ENCODE measurements at regions not wholly inside any gene's neighbourhood (a gene's known extent, or its start where the extent isn't known, plus 50 kb on each side); places are given as distances from the start of the nearest gene placed in this dataset.

DNA sequence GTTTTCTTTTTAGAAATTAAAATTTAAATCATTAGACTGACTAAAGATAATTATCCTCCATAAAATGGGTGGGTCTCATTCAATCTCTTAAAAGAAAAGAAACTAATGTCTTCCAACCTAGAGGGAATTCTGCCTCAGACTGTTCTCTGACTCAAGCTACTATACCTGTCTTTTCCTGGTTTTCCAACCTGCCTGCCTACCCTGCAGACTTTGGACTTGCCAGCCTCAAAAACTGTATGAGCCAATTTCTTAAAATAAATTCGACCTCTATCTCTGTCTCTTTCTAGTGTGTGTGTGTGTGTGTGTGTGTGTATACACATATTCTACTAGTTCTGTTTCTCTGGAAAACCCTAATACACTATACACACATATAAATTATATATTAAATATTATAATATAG is 847.3 kb downstream of the PCDH17 start:
- ChIA-PET CTCF (no interaction called here), POLR2A (ENCODE audit: unreplicated experiment) (no interaction called here)
- Histone ChIP-seq H3K27me3 (ENCODE audit: insufficient read depth, low read depth) (no peaks in the 10 kb centered on the region), H3K4me1 (replicated peaks; ENCODE audit: insufficient read depth) (no peaks in the 10 kb centered on the region), H3K27ac (no peak overlapping the region), H3K4me3 (no peak overlapping the region), H3K9me2 (ENCODE audit: insufficient read depth) (no peaks in the 10 kb centered on the region), H3K36me3 (ENCODE audit: low read depth) (no peaks in the 10 kb centered on the region), H2AFZ (no peak overlapping the region), H4K20me1 (ENCODE audit: insufficient read depth) (no peaks in the 10 kb centered on the region), H3K4me2 (no peak overlapping the region), H3K9me3 (ENCODE audit: insufficient read depth, low read depth) (no peaks in the 10 kb centered on the region), H3K79me2 (ENCODE audit: low read depth) (no peaks in the 10 kb centered on the region), H3F3A (ENCODE audit: insufficient read depth, low read depth) (no peaks in the 10 kb centered on the region)
- DNase-seq = no peak
- no TSS peak for BruUV-seq (replicated peaks)
- TF ChIP-seq EZH2 (IDR thresholded peaks at IDR 0.05; ENCODE audit: low read depth) = no peak
- TF ChIP-seq, protein P1, sequence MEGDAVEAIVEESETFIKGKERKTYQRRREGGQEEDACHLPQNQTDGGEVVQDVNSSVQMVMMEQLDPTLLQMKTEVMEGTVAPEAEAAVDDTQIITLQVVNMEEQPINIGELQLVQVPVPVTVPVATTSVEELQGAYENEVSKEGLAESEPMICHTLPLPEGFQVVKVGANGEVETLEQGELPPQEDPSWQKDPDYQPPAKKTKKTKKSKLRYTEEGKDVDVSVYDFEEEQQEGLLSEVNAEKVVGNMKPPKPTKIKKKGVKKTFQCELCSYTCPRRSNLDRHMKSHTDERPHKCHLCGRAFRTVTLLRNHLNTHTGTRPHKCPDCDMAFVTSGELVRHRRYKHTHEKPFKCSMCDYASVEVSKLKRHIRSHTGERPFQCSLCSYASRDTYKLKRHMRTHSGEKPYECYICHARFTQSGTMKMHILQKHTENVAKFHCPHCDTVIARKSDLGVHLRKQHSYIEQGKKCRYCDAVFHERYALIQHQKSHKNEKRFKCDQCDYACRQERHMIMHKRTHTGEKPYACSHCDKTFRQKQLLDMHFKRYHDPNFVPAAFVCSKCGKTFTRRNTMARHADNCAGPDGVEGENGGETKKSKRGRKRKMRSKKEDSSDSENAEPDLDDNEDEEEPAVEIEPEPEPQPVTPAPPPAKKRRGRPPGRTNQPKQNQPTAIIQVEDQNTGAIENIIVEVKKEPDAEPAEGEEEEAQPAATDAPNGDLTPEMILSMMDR (conservative IDR thresholded peaks at IDR 0.05) = no peak
- intact Hi-C loops (cut with micrococcal nuclease; ENCODE audit: unreplicated experiment) = no loop called here

DNA sequence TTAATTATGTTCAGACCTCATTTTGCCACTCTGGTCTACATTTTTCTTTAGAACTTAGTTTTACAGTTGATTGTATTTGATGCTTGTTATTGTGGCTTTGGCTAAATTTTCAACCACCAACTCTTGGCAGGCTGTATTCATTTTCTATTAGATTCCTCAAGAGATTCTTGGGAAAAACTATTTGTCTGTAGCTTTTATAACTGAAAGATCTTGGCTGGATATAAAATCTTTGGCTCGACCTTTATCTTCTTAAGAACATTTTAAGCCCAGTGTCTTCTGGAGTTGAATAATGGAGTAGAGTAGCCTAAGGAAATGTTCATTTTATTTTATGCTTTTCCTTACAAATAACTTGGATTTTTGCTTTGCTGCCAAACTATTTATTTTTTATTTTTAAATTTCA is 848.5 kb downstream of the PCDH17 start:
- Histone ChIP-seq H3F3A (ENCODE audit: insufficient read depth, low read depth) (no peaks in the 10 kb centered on the region), H3K4me3 (no peak overlapping the region), H3K9me2 (ENCODE audit: insufficient read depth) (no peaks in the 10 kb centered on the region), H3K9me3 (ENCODE audit: insufficient read depth, low read depth) (no peaks in the 10 kb centered on the region), H2AFZ (no peak overlapping the region), H3K36me3 (ENCODE audit: low read depth) (no peaks in the 10 kb centered on the region), H3K79me2 (ENCODE audit: low read depth) (no peaks in the 10 kb centered on the region), H3K27me3 (ENCODE audit: insufficient read depth, low read depth) (no peaks in the 10 kb centered on the region), H3K4me1 (replicated peaks; ENCODE audit: insufficient read depth) (no peaks in the 10 kb centered on the region), H4K20me1 (ENCODE audit: insufficient read depth) (no peaks in the 10 kb centered on the region), H3K27ac (no peak overlapping the region), H3K4me2 (no peak overlapping the region)
- POLR2A ChIA-PET (ENCODE audit: unreplicated experiment) = no interaction called here
- DNase-seq = no peak
- intact Hi-C loops (cut with micrococcal nuclease; ENCODE audit: unreplicated experiment) = no loop called here
- BruUV-seq (replicated peaks) = no TSS peak
- TF ChIP-seq, protein P1 (conservative IDR thresholded peaks at IDR 0.05) = no peak
- CTCF ChIA-PET = no interaction called here

DNA sequence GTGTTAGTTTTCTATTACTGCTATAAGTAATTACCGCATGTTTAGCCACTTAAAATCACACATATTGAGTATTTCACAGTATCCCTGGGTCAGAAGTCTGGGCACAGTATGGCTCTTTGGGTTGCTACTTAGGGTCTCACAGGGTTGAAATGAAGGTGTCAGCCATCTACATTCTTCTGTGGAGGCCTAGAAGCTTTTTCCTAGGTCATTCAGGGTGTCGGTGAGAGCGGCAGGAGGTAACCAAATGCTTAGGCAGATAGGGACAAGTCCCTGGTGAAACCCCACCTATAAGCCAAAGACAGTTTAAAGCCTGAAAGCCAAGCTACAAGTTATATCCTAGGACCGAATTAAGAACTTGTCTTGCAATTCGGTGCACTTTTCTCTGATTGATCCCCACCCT is 856.7 kb downstream of the PCDH17 start:
- no peaks in the 10 kb centered on the region for H3K4me1 ChIP-seq (replicated peaks; ENCODE audit: insufficient read depth)
- BruUV-seq (replicated peaks) = no TSS peak

More for the DNA sequence above, 856.7 kb downstream of the PCDH17 start:
- Histone ChIP-seq H3K36me3 (ENCODE audit: low read depth) (no peaks in the 10 kb centered on the region), H3K4me2 (no peak overlapping the region), H3K9me2 (ENCODE audit: insufficient read depth) (no peaks in the 10 kb centered on the region), H3K4me3 (no peak overlapping the region), H3K27ac (no peak overlapping the region), H3K79me2 (ENCODE audit: low read depth) (no peaks in the 10 kb centered on the region), H3K9me3 (ENCODE audit: insufficient read depth, low read depth) (no peaks in the 10 kb centered on the region), H4K20me1 (ENCODE audit: insufficient read depth) (no peaks in the 10 kb centered on the region), H2AFZ (no peak overlapping the region), H3F3A (ENCODE audit: insufficient read depth, low read depth) (no peaks in the 10 kb centered on the region), H3K27me3 (ENCODE audit: insufficient read depth, low read depth) (no peaks in the 10 kb centered on the region)
- DNase-seq = no peak
- TF ChIP-seq, protein P1 (conservative IDR thresholded peaks at IDR 0.05) = no peak
- no peak for TF ChIP-seq EZH2 (IDR thresholded peaks at IDR 0.05; ENCODE audit: low read depth)
- CTCF ChIA-PET = no interaction called here
- POLR2A ChIA-PET (ENCODE audit: unreplicated experiment) = no interaction called here
- intact Hi-C loops (cut with micrococcal nuclease; ENCODE audit: unreplicated experiment) = no loop called here
